Transverse colon (tissue), 4 donors: ENCODE measurements at regions not wholly inside any gene's neighbourhood (a gene's known extent, or its start where the extent isn't known, plus 50 kb on each side); places are given as distances from the start of the nearest gene placed in this dataset.

Experiments
- DNase-seq: peaks from one replicate; pipeline ENCODE4 v3.0.0-alpha.2; 2019
- H3K27ac ChIP-seq, 4 donors: fragments of 200-600 bp; sonication (generic); 2 replicates each; pipeline ENCODE4 v1.5.1; 2016 to 2018; ENCODE audit warnings: inconsistent platforms in 4 of 4
- H3K27me3 ChIP-seq: fragments of 200-600 bp; sonication (generic); 2 replicates; pipeline ENCODE4 v1.5.1; 2017; ENCODE audit warnings: inconsistent platforms
- H3K36me3 ChIP-seq, 4 donors: fragments of 200-600 bp; sonication (generic); 2 replicates each; pipeline ENCODE4 v1.5.1; 2017 to 2019; ENCODE audit warnings: inconsistent platforms in 4 of 4
- H3K4me1 ChIP-seq, 4 donors: fragments of 200-600 bp; sonication (generic); 2 replicates each; pipeline ENCODE4 v1.5.1; 2017 to 2020; ENCODE audit warnings: inconsistent platforms in 4 of 4
- H3K4me3 ChIP-seq, 4 donors: fragments of 200-600 bp; sonication (generic); 1 replicate in 1 of 4; 2 replicates in 3 of 4; pipeline versions ENCODE4 v1.5.1 to v1.6.1; 2017 to 2019; ENCODE audit warnings: inconsistent platforms in 4 of 4
- H3K9me3 ChIP-seq, 2 donors: fragments of 200-600 bp; sonication (generic); 2 replicates each; pipeline ENCODE4 v1.5.1; 2017 to 2019; ENCODE audit warnings: inconsistent platforms in 2 of 2
- EP300 ChIP-seq: sonication (generic); formaldehyde crosslinking; IDR thresholded peaks from one replicate; pipeline ENCODE4 v1.6.1; 2017; ENCODE audit warnings: antibody characterized with exemption, low read depth
- POLR2A ChIP-seq: fragments of 450-650 bp; IDR thresholded peaks from one replicate; pipeline ENCODE4 v1.6.1; 2016; ENCODE audit warnings: antibody characterized with exemption, mild to moderate bottlenecking, moderate library complexity
- POLR2AphosphoS5 ChIP-seq, 3 donors: sonication (generic); formaldehyde crosslinking; IDR thresholded peaks; one replicate each; pipeline ENCODE4 v1.6.1; 2016; ENCODE audit warnings: antibody characterized with exemption in 3 of 3
- WGBS, 2 donors: methylation state at CpG; one replicate each; pipeline ENCODE4 v1.1.5; 2018; ENCODE audit warnings: low coverage in 1 of 2; 5-methylcytosine and 5-hydroxymethylcytosine counted together
- in situ Hi-C, 4 donors: fragments of 200-750 bp; cut with MboI; loops; one replicate each; pipeline versions ENCODE4 v1.15.0 to v1.15.1; 2017; ENCODE audit warnings: low sequenced_read_pairs in 3 of 4, low pct_ligation_motif_present in 1 of 4, low pct_unique_long_range_greater_than_20kb in 1 of 4
- intact Hi-C: fragments of 100-400 bp; cut with DNase I; formaldehyde crosslinking; loops from one replicate; pipeline ENCODE4 v1.15.1; 2023; ENCODE audit warnings: low total_unique reads
- TF ChIP-seq, protein P1 (sequence below), 5 experiments: fragments of 200-600 bp in 3 of 5; fragments of 450-650 bp in 2 of 5; sonication (generic) in 3 of 5; IDR thresholded peaks; 1 replicate in 2 of 5; 2 replicates in 3 of 5; pipeline ENCODE4 v1.5.1; 2016 to 2017; ENCODE audit warnings: antibody characterized with exemption in 5 of 5, inconsistent platforms in 3 of 5, mild to moderate bottlenecking in 2 of 5, moderate library complexity in 1 of 5

DNA sequence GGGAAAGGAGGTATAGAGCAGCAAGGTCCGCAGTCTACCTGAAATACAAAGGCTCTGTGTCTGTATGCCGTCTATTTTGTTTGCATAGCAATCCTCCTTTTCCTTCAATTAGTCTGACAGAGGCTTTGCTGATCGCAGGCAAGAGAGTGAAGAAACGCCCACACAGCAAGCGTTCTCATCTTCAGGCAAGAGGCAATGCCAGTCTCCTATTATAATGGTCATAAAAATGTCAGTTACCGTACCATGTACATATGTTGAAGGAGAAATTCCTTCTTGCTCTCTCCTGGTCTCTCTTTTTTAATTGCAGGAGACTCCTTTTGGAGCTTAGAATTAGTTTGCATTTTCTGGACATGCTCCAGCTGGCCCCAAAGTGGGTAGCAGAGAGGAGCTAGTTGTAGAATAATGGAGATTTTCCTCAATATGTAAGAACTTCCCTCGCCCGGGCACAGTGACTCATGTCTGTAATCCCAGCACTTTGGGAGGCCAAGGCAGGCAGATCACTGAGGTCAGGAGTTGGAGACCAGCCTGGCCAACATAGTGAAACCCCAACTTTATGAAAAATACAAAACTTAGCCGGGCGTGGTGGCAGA lies 139.5 kb downstream of the PFKFB3 start:
- WGBS, 2 donors: 54 to 71% methylated on average over 1 to 10 of the region's 10 CpGs
- Histone ChIP-seq H3K27me3 (no peaks in the 10 kb centered on the region), H3K4me3 (no peak overlapping the region), H3K4me1 (peaks cover 0 to 3% (median 0%) of the 10 kb centered on the region in 4 donors), H3K27ac (no peak overlapping the region), H3K9me3 (no peaks in the 10 kb centered on the region), H3K36me3 (no peaks in the 10 kb centered on the region)
- in situ Hi-C loops: no loop called here
- intact Hi-C loops: no loop called here
- TF ChIP-seq POLR2A (no peak), EP300 (no peak), POLR2AphosphoS5 (IDR thresholded peaks at IDR 0.05) (no peak)
- TF ChIP-seq, protein P1, sequence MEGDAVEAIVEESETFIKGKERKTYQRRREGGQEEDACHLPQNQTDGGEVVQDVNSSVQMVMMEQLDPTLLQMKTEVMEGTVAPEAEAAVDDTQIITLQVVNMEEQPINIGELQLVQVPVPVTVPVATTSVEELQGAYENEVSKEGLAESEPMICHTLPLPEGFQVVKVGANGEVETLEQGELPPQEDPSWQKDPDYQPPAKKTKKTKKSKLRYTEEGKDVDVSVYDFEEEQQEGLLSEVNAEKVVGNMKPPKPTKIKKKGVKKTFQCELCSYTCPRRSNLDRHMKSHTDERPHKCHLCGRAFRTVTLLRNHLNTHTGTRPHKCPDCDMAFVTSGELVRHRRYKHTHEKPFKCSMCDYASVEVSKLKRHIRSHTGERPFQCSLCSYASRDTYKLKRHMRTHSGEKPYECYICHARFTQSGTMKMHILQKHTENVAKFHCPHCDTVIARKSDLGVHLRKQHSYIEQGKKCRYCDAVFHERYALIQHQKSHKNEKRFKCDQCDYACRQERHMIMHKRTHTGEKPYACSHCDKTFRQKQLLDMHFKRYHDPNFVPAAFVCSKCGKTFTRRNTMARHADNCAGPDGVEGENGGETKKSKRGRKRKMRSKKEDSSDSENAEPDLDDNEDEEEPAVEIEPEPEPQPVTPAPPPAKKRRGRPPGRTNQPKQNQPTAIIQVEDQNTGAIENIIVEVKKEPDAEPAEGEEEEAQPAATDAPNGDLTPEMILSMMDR (IDR thresholded peaks at IDR 0.05): no peak
- DNase-seq: no peak

DNA sequence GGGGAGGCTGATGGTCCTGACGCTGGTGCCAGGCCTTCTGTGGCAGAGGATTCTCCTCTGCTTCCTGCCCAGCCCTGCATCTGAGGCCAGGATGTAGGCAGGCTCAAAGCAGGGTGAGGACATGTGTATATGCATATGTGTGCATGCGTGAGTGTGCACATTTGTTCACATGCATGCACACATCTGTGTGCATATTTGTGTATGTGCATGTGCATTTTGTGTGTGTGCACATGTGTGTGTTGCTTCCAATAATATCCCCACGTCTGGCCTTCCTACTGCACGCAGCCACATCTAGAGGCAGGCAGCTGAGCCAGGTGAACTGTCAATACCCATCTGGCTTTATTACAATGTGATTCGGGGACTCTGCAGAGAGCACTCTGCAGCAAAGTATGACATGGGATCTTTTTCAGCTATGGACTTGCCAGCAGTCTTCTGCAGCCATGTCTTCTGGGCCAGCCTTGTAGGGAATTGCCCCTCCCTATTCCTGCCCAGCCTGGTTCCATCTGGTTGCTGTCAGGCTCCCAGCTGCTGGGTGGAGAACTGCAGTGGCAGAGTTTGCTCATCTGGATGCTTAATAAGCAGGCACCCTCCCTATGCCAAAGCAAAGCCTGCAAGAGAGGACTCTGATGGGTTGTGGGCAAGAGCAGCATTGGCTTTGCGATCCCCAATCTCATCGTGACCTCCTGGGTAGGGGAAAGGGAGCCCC lies 140.7 kb downstream of the PFKFB3 start:
- H3K27ac ChIP-seq: no peak overlapping the region
- no peak overlapping the region for H3K4me3 ChIP-seq
- in situ Hi-C loops (no loop called here), intact Hi-C loops (no loop called here)
- H3K27me3 ChIP-seq: no peaks in the 10 kb centered on the region
- WGBS, 2 donors: 93 to 100% methylated on average over 1 to 7 of the region's 7 CpGs
- H3K9me3 ChIP-seq: no peaks in the 10 kb centered on the region
- TF ChIP-seq POLR2AphosphoS5 (IDR thresholded peaks at IDR 0.05) (no peak), POLR2A (no peak), EP300 (no peak)
- TF ChIP-seq, protein P1 (IDR thresholded peaks at IDR 0.05): no peak
- no peaks in the 10 kb centered on the region for H3K36me3 ChIP-seq
- no peak for DNase-seq
- H3K4me1 ChIP-seq: peaks cover 0 to 9% (median 0%) of the 10 kb centered on the region in 4 donors

DNA sequence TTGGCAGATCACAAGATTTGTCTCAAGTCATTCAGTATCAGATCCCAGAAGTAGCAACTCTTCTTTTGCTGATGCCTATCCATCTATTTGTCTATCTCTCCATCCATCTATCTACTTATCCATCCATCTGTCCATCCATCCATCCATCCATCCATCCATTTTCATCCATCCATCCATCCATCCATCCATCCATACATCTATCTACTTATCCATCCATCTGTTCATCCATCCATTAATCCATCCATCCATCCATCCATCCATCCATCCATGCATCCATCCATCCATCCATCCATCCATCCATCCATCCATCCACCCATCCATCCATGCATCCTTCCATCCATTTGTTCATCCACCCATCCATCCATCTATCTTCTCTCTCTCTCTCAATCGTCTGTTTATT lies 142.7 kb downstream of the PFKFB3 start:
- intact Hi-C loops: no loop called here
- Histone ChIP-seq H3K4me3 (no peak overlapping the region), H3K36me3 (no peaks in the 10 kb centered on the region), H3K4me1 (peaks cover 0 to 9% (median 0%) of the 10 kb centered on the region in 4 donors), H3K9me3 (no peaks in the 10 kb centered on the region), H3K27me3 (no peaks in the 10 kb centered on the region), H3K27ac (no peak overlapping the region)
- no peak for DNase-seq
- TF ChIP-seq, protein P1 (IDR thresholded peaks at IDR 0.05): no peak
- no peak for TF ChIP-seq POLR2AphosphoS5 (IDR thresholded peaks at IDR 0.05)
- no peak for TF ChIP-seq EP300
- no peak for TF ChIP-seq POLR2A
- 94% methylated on average over 1 of the region's 1 CpG; no CpG with 5 or more reads in 1 of the 2 donors for WGBS, 2 donors
- in situ Hi-C loops: no loop called here

DNA sequence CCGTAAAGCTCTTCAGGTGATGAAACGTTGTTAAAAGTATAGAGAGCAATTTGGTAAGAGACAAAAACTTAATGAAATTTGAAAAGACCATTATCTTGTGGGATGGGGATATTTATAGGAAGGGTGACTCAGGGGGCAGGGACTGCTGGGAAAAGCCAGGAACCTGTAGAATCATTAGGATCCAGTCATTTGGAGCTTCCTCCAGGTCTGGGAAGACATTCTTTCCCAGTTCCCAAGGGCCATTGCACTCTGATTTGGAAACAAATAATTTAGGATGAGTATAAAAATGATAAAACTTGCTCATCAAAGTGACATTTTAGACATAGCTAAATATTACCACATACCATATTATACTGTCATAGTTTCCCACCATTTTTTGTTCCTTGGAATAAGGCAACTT lies 143.9 kb downstream of the PFKFB3 start:
- Histone ChIP-seq H3K4me3 (no peak overlapping the region), H3K27ac (no peak overlapping the region), H3K36me3 (no peaks in the 10 kb centered on the region), H3K27me3 (no peaks in the 10 kb centered on the region), H3K9me3 (no peaks in the 10 kb centered on the region), H3K4me1 (peaks cover 0 to 9% (median 0%) of the 10 kb centered on the region in 4 donors)
- 92 to 100% methylated on average over 1 to 2 of the region's 2 CpGs for WGBS, 2 donors
- intact Hi-C loops: no loop called here
- TF ChIP-seq POLR2AphosphoS5 (IDR thresholded peaks at IDR 0.05): no peak
- TF ChIP-seq, protein P1 (IDR thresholded peaks at IDR 0.05): no peak
- TF ChIP-seq POLR2A: no peak
- TF ChIP-seq EP300: no peak
- in situ Hi-C loops: no loop called here
- no peak for DNase-seq
